ENCODE measurements at regions not wholly inside any gene's neighbourhood (a gene's known extent, or its start where the extent isn't known, plus 50 kb on each side); places are given as distances from the start of the nearest gene placed in this dataset.

DNA sequence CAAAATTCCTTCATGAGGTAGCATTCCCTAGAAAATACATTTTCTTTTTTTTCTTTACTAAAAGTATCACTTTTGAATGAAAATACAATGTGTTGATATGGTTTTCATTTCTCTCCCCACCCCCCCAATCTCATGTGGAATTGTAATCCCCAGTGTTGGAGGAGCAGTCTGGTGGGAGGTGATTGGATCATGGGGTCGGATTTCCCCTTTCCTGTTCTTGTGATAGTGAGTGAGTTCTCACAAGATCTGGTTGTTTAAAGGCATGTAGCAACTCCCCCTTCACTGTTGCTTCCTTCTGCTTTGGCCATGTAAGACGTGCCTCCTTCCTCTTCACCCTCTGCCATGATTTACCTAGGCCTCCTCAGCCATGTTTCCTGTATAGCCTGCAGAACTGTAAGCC, 790.3 kb upstream of the KCND2 start:
- TF ChIP-seq POLR2A (IDR thresholded peaks at IDR 0.05): no peak
- TF ChIP-seq, protein P1, sequence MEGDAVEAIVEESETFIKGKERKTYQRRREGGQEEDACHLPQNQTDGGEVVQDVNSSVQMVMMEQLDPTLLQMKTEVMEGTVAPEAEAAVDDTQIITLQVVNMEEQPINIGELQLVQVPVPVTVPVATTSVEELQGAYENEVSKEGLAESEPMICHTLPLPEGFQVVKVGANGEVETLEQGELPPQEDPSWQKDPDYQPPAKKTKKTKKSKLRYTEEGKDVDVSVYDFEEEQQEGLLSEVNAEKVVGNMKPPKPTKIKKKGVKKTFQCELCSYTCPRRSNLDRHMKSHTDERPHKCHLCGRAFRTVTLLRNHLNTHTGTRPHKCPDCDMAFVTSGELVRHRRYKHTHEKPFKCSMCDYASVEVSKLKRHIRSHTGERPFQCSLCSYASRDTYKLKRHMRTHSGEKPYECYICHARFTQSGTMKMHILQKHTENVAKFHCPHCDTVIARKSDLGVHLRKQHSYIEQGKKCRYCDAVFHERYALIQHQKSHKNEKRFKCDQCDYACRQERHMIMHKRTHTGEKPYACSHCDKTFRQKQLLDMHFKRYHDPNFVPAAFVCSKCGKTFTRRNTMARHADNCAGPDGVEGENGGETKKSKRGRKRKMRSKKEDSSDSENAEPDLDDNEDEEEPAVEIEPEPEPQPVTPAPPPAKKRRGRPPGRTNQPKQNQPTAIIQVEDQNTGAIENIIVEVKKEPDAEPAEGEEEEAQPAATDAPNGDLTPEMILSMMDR (IDR thresholded peaks at IDR 0.05 in 4 of 5, conservative IDR thresholded peaks at IDR 0.05 in 1 of 5): no peak

Data from gastrocnemius medialis (tissue), 4 donors.